PC-9 (cell line): ENCODE measurements at regions not wholly inside any gene's neighbourhood (a gene's known extent, or its start where the extent isn't known, plus 50 kb on each side); places are given as distances from the start of the nearest gene placed in this dataset.

Experiments used
- CTCF ChIP-seq: fragments of 200-600 bp; sonication (generic); conservative IDR thresholded peaks from 2 replicates; pipeline ENCODE4 v1.6.1; 2017; ENCODE audit warnings: mixed run types, antibody characterized with exemption, mild to moderate bottlenecking, moderate library complexity
- EZH2 ChIP-seq: fragments of 200-600 bp; sonication (generic); IDR thresholded peaks from 2 replicates; pipeline ENCODE4 v1.8.0; 2017; ENCODE audit warnings: antibody characterized with exemption, low read depth

GRCh38 chr10:117931078-117931477 lies 115.7 kb downstream of the RAB11FIP2 start:
- no peak for TF ChIP-seq CTCF
- no peak for TF ChIP-seq EZH2
